ENCODE measurements at regions not wholly inside any gene's neighbourhood (a gene's known extent, or its start where the extent isn't known, plus 50 kb on each side); places are given as distances from the start of the nearest gene placed in this dataset.

DNA sequence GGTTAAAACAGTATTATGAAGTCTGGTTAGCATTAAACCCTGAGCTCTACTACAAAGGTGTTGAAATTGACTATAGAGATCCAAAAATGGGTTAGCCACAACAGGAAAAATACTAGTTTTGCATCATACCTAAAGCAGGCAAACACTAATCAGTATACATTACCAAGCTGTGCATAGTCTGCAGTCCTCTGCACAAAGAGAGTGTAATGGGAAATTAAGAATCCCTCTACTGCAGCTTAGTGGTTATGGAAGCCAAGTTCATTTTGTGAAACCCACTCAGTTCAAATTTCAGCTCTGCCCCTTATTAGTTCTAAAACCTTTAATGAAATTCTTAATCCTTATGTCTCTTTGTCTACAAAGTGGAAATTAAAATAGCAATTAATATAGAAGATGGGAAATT lies 192.1 kb downstream of the MBD2 start:
- no peak for FAIRE-seq
- H2AFZ ChIP-seq (ENCODE audit: low read length) = no peak overlapping the region
- ATAC-seq = no peak
- H4K20me1 ChIP-seq (ENCODE audit: insufficient read depth, low read length) = no peaks in the 10 kb centered on the region
- H3K9me3 ChIP-seq (ENCODE audit: low read length) = no peaks in the 10 kb centered on the region
- H3K27ac ChIP-seq (ENCODE audit: extremely low read length, insufficient read depth, low read length) = no peak overlapping the region
- no peaks in the 10 kb centered on the region for H3K4me1 ChIP-seq (ENCODE audit: insufficient read depth, low read length)
- CTCF ChIA-PET (ENCODE audit: low intra/inter-chr PET ratio, low total read pairs) = no interaction called here
- H3K79me2 ChIP-seq (ENCODE audit: insufficient read depth, low read length) = no peaks in the 10 kb centered on the region
- no peak for TF ChIP-seq PRPF4 (IDR thresholded peaks at IDR 0.05; ENCODE audit: low read depth, low read length, poor library complexity, severe bottlenecking)
- no peak for TF ChIP-seq HMG20A (CRISPR knock-in tag; IDR thresholded peaks at IDR 0.05; ENCODE audit: borderline replicate concordance)
- TF ChIP-seq, protein P1, sequence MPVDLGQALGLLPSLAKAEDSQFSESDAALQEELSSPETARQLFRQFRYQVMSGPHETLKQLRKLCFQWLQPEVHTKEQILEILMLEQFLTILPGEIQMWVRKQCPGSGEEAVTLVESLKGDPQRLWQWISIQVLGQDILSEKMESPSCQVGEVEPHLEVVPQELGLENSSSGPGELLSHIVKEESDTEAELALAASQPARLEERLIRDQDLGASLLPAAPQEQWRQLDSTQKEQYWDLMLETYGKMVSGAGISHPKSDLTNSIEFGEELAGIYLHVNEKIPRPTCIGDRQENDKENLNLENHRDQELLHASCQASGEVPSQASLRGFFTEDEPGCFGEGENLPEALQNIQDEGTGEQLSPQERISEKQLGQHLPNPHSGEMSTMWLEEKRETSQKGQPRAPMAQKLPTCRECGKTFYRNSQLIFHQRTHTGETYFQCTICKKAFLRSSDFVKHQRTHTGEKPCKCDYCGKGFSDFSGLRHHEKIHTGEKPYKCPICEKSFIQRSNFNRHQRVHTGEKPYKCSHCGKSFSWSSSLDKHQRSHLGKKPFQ (CRISPR knock-in tag; IDR thresholded peaks at IDR 0.05; ENCODE audit: insufficient replicate concordance) = no peak
- no peak for TF ChIP-seq SMAD3 (CRISPR knock-in tag; IDR thresholded peaks at IDR 0.05)
- TF ChIP-seq JUNB (CRISPR knock-in tag; IDR thresholded peaks at IDR 0.05; ENCODE audit: borderline replicate concordance) = no peak
- TF ChIP-seq ADNP (CRISPR knock-in tag; IDR thresholded peaks at IDR 0.05) = no peak
- no peak for TF ChIP-seq GATA4 (IDR thresholded peaks at IDR 0.05; ENCODE audit: borderline replicate concordance, low read depth)
- TF ChIP-seq, protein P2, sequence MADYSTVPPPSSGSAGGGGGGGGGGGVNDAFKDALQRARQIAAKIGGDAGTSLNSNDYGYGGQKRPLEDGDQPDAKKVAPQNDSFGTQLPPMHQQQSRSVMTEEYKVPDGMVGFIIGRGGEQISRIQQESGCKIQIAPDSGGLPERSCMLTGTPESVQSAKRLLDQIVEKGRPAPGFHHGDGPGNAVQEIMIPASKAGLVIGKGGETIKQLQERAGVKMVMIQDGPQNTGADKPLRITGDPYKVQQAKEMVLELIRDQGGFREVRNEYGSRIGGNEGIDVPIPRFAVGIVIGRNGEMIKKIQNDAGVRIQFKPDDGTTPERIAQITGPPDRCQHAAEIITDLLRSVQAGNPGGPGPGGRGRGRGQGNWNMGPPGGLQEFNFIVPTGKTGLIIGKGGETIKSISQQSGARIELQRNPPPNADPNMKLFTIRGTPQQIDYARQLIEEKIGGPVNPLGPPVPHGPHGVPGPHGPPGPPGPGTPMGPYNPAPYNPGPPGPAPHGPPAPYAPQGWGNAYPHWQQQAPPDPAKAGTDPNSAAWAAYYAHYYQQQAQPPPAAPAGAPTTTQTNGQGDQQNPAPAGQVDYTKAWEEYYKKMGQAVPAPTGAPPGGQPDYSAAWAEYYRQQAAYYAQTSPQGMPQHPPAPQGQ (CRISPR knock-in tag; IDR thresholded peaks at IDR 0.05; ENCODE audit: borderline replicate concordance) = no peak
- TF ChIP-seq SMARCE1 (IDR thresholded peaks at IDR 0.05; ENCODE audit: borderline replicate concordance) = no peak
- TF ChIP-seq, protein P3, sequence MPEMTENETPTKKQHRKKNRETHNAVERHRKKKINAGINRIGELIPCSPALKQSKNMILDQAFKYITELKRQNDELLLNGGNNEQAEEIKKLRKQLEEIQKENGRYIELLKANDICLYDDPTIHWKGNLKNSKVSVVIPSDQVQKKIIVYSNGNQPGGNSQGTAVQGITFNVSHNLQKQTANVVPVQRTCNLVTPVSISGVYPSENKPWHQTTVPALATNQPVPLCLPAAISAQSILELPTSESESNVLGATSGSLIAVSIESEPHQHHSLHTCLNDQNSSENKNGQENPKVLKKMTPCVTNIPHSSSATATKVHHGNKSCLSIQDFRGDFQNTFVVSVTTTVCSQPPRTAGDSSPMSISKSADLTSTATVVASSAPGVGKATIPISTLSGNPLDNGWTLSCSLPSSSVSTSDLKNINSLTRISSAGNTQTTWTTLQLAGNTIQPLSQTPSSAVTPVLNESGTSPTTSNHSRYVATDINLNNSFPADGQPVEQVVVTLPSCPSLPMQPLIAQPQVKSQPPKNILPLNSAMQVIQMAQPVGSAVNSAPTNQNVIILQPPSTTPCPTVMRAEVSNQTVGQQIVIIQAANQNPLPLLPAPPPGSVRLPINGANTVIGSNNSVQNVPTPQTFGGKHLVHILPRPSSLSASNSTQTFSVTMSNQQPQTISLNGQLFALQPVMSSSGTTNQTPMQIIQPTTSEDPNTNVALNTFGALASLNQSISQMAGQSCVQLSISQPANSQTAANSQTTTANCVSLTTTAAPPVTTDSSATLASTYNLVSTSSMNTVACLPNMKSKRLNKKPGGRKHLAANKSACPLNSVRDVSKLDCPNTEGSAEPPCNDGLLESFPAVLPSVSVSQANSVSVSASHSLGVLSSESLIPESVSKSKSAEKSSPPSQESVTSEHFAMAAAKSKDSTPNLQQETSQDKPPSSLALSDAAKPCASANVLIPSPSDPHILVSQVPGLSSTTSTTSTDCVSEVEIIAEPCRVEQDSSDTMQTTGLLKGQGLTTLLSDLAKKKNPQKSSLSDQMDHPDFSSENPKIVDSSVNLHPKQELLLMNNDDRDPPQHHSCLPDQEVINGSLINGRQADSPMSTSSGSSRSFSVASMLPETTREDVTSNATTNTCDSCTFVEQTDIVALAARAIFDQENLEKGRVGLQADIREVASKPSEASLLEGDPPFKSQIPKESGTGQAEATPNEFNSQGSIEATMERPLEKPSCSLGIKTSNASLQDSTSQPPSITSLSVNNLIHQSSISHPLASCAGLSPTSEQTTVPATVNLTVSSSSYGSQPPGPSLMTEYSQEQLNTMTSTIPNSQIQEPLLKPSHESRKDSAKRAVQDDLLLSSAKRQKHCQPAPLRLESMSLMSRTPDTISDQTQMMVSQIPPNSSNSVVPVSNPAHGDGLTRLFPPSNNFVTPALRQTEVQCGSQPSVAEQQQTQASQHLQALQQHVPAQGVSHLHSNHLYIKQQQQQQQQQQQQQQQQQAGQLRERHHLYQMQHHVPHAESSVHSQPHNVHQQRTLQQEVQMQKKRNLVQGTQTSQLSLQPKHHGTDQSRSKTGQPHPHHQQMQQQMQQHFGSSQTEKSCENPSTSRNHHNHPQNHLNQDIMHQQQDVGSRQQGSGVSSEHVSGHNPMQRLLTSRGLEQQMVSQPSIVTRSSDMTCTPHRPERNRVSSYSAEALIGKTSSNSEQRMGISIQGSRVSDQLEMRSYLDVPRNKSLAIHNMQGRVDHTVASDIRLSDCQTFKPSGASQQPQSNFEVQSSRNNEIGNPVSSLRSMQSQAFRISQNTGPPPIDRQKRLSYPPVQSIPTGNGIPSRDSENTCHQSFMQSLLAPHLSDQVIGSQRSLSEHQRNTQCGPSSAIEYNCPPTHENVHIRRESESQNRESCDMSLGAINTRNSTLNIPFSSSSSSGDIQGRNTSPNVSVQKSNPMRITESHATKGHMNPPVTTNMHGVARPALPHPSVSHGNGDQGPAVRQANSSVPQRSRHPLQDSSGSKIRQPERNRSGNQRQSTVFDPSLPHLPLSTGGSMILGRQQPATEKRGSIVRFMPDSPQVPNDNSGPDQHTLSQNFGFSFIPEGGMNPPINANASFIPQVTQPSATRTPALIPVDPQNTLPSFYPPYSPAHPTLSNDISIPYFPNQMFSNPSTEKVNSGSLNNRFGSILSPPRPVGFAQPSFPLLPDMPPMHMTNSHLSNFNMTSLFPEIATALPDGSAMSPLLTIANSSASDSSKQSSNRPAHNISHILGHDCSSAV (CRISPR knock-in tag; IDR thresholded peaks at IDR 0.05; ENCODE audit: borderline replicate concordance) = no peak
- no peak for TF ChIP-seq ZFX (CRISPR knock-in tag; IDR thresholded peaks at IDR 0.05; ENCODE audit: low read depth)
- in situ Hi-C loops (cut with HindIII; ENCODE audit: extremely low pct_ligation_motif_present, low pct_unique_long_range_greater_than_20kb) (no loop called here), intact Hi-C loops (cut with micrococcal nuclease; ENCODE audit: unreplicated experiment) (no loop called here)
- H3K27me3 ChIP-seq (ENCODE audit: control insufficient read depth in 1 of 2, insufficient read depth in 2 of 2, low read length in 2 of 2) = no peaks in the 10 kb centered on the region
- BruUV-seq (replicated peaks) = no TSS peak
- POLR2A ChIA-PET = no interaction called here
- no peaks in the 10 kb centered on the region for H3K36me3 ChIP-seq (replicated peaks in 1 of 2; ENCODE audit: control insufficient read depth in 1 of 2, insufficient read depth in 2 of 2, low read length in 2 of 2)
- no peak overlapping the region for H3K9ac ChIP-seq (ENCODE audit: insufficient read depth, low read depth, low read length)
- no peak for DNase-seq (ENCODE audit: low spot score)
- H3K4me2 ChIP-seq (ENCODE audit: low read depth, low read length) = no peak overlapping the region
- H3K4me3 ChIP-seq (replicated peaks in 1 of 3; ENCODE audit: insufficient read depth in 1 of 3, low read depth in 2 of 3, low read length in 3 of 3) = no peak overlapping the region

All from HepG2 (cell line).